Heart left ventricle (tissue), 16 donors: ENCODE measurements at regions not wholly inside any gene's neighbourhood (a gene's known extent, or its start where the extent isn't known, plus 50 kb on each side); places are given as distances from the start of the nearest gene placed in this dataset.

ENCODE experiments used
- ATAC-seq, 4 donors: fragments of 200-7000 bp; cut with Tn5 transposase; one replicate each; pipeline ENCODE4 v1.9.1; 2020 to 2022; ENCODE audit warnings: moderate library complexity in 4 of 4, mild to moderate bottlenecking in 3 of 4, moderate number of reproducible peaks in 1 of 4
- DNase-seq, 5 donors: peaks; one replicate each; pipeline ENCODE4 v3.0.0-alpha.2; 2020
- H3K27ac ChIP-seq, 12 donors: fragments of 200-600 bp; sonication (generic) in 4 of 12; one replicate each; pipeline versions ENCODE4 v1.5.0 to v1.8.0; 2016 to 2022; ENCODE audit warnings: mild to moderate bottlenecking in 2 of 12
- H3K27me3 ChIP-seq, 9 donors: fragments of 200-600 bp; sonication (generic) in 2 of 9; one replicate each; pipeline versions ENCODE4 v1.5.1 to v1.8.0; 2016 to 2022; ENCODE audit warnings: mild to moderate bottlenecking in 3 of 9
- H3K36me3 ChIP-seq, 9 donors: fragments of 200-600 bp; sonication (generic) in 2 of 9; one replicate each; pipeline versions ENCODE4 v1.5.0 to v1.8.0; 2018 to 2022; ENCODE audit warnings: mild to moderate bottlenecking in 2 of 9
- H3K4me1 ChIP-seq, 12 donors: fragments of 200-600 bp; sonication (generic) in 4 of 12; one replicate each; pipeline versions ENCODE4 v1.5.0 to v1.8.0; 2016 to 2022; ENCODE audit warnings: mild to moderate bottlenecking in 3 of 12
- H3K4me3 ChIP-seq, 12 donors: fragments of 200-600 bp; sonication (generic) in 4 of 12; one replicate each; pipeline versions ENCODE4 v1.5.0 to v1.8.0; 2017 to 2022; ENCODE audit warnings: mild to moderate bottlenecking in 9 of 12, moderate library complexity in 4 of 12
- H3K9me3 ChIP-seq, 12 donors: fragments of 200-600 bp; sonication (generic) in 4 of 12; one replicate each; pipeline versions ENCODE4 v1.5.0 to v1.8.0; 2016 to 2022; ENCODE audit warnings: mild to moderate bottlenecking in 1 of 12
- CTCF ChIP-seq, 12 donors: fragments of 200-600 bp; sonication (generic) in 4 of 12; IDR thresholded peaks; one replicate each; pipeline versions ENCODE4 v1.5.0 to v1.8.0; 2018 to 2022; ENCODE audit warnings: antibody characterized with exemption in 12 of 12, mild to moderate bottlenecking in 5 of 12
- POLR2A ChIP-seq, 2 donors: fragments of 450-650 bp; IDR thresholded peaks; one replicate each; pipeline ENCODE4 v1.6.1; 2017; ENCODE audit warnings: antibody characterized with exemption in 2 of 2, mild to moderate bottlenecking in 2 of 2, moderate library complexity in 2 of 2
- WGBS, 4 donors: extraction: QIAGEN DNeasy Blood & Tissue Kit in 2 of 4; methylation state at CpG; one replicate each; pipeline versions ENCODE4 v1.1.5 to v1.1.7; 2013 to 2018; 5-methylcytosine and 5-hydroxymethylcytosine counted together
- intact Hi-C, 10 donors: fragments of 100-400 bp; cut with DNase I; formaldehyde crosslinking; loops; one replicate each; pipeline versions ENCODE4 v1.11.1 to v1.14.2; 2022
- donor health status: ischemic (EF 13 %, LVEDD 7.1; RV severe dilation, severe dysfunction).
- donor health status: healthy with polysubstance abuse.
- donor health status: DM: no; HTN: yes; CAD: no.
- donor health status: DM: no; HTN: no; CAD: no.
- donor health status: ischemic (EF 25% LVEDD 6.9; RV normal size, moderate dysfunction).
- donor health status: ischemic (EF 25% LVEDD 5.7; RV mildly dilated, moderate dysfunction).
- donor health status: healthy.
- donor health status: DM: yes; HTN: yes; CAD: no.
- donor health status: ischemic (EF 35%, LVEDD 5.7; RV mildly dilated, moderate dysfunction).
- donor health status: nonischemic (EF 11% LVEDD 7.7; RV severe dilation, severe dysfunction).
- donor health status: DM: yes; HTN: yes; CAD: no.
- donor health status: PGD.
- donor health status: ischemic (EF 29% LVEDD 5.4; RV normal size, mild dysfunction).
- donor health status: nonischemic (EF 23%, LVEDD 6.1; RV moderate dilation, normal function).

GRCh38 chr11:96817482-96818399 is 427.9 kb downstream of the JRKL start:
- no peak for TF ChIP-seq POLR2A (IDR thresholded peaks at IDR 0.05)
- TF ChIP-seq CTCF (IDR thresholded peaks at IDR 0.05), result no peak
- no peaks in the 10 kb centered on the region for H3K36me3 ChIP-seq
- DNase-seq (no peak), ATAC-seq (no peak)
- no peaks in the 10 kb centered on the region for H3K4me1 ChIP-seq
- WGBS, 4 donors, result 28 to 39% (median 30%) methylated on average over 3 of the region's 3 CpGs
- no peaks in the 10 kb centered on the region for H3K27me3 ChIP-seq
- H3K4me3 ChIP-seq, result no peak overlapping the region
- no peak overlapping the region for H3K27ac ChIP-seq
- peaks cover 0 to 3% (median 0%) of the 10 kb centered on the region in 12 donors for H3K9me3 ChIP-seq
- intact Hi-C loops, result no loop called here

- WGBS, 4 donors, result 51 to 63% (median 55%) methylated on average over 4 of the region's 4 CpGs
- Histone ChIP-seq H3K4me1 (no peaks in the 10 kb centered on the region), H3K27ac (no peak overlapping the region), H3K36me3 (no peaks in the 10 kb centered on the region), H3K9me3 (no peaks in the 10 kb centered on the region), H3K27me3 (no peaks in the 10 kb centered on the region), H3K4me3 (no peak overlapping the region)
- intact Hi-C loops, result loop anchor here in 6 of 10 donors (5.0 to 10.0 kb wide), 2 partner anchors 315 to 318 kb away; no protein-coding TSS in a partner anchor
- peak in 10 of 12 donors; percentile 21 to 55 (median 40) for TF ChIP-seq CTCF (IDR thresholded peaks at IDR 0.05)
- TF ChIP-seq POLR2A (IDR thresholded peaks at IDR 0.05), result no peak
- DNase-seq (peak in 1 of 5 donors; percentile 10), ATAC-seq (peak in 3 of 4 donors; percentile 65 to 75 (median 68))
These were observed 437.4 kb downstream of the JRKL start for GRCh38 chr11:96827164-96827563.

- intact Hi-C loops, result no loop called here
- no peak for TF ChIP-seq POLR2A (IDR thresholded peaks at IDR 0.05)
- Histone ChIP-seq H3K27me3 (no peaks in the 10 kb centered on the region), H3K4me3 (no peak overlapping the region), H3K4me1 (no peaks in the 10 kb centered on the region), H3K27ac (no peak overlapping the region), H3K36me3 (no peaks in the 10 kb centered on the region), H3K9me3 (no peaks in the 10 kb centered on the region)
- DNase-seq, result no peak
- WGBS, 4 donors, result 68 to 91% (median 87%) methylated on average over 2 of the region's 2 CpGs
- ATAC-seq, result no peak
These were observed 452.0 kb downstream of the JRKL start for GRCh38 chr11:96841792-96842191.

- no peak for TF ChIP-seq POLR2A (IDR thresholded peaks at IDR 0.05)
- TF ChIP-seq CTCF (IDR thresholded peaks at IDR 0.05), result no peak
- 91 to 98% (median 94%) methylated on average over 1 of the region's 1 CpG for WGBS, 4 donors
- no peaks in the 10 kb centered on the region for H3K4me1 ChIP-seq
- H3K27ac ChIP-seq, result no peak overlapping the region
- H3K9me3 ChIP-seq, result no peaks in the 10 kb centered on the region
- no peak for DNase-seq
- H3K27me3 ChIP-seq, result no peaks in the 10 kb centered on the region
- no peaks in the 10 kb centered on the region for H3K36me3 ChIP-seq
- intact Hi-C loops, result no loop called here
- H3K4me3 ChIP-seq, result no peak overlapping the region
- no peak for ATAC-seq
These were observed 452.9 kb downstream of the JRKL start for GRCh38 chr11:96842731-96843130.
